Panc1 (cell line): ENCODE measurements at regions not wholly inside any gene's neighbourhood (a gene's known extent, or its start where the extent isn't known, plus 50 kb on each side); places are given as distances from the start of the nearest gene placed in this dataset.

Source experiments
- ATAC-seq: fragments of 200-7000 bp; cut with Tn5 transposase; 2 replicates; pipeline ENCODE4 v1.9.1; 2020; ENCODE audit warnings: mild to moderate bottlenecking, moderate library complexity
- BruUV-seq: library from RNA; stranded (reverse); fragments of 400-500 nt; replicated peaks from 2 replicates; lab custom pipeline; 2021; lab: Mats Ljungman, UMichigan
- CTCF ChIA-PET: fragments of 300-600 bp; sonication (Branson Sonifier 250); formaldehyde crosslinking; loops from one replicate; lab custom pipeline; 2022; ENCODE audit warnings: antibody characterized with exemption; lab: Charles Lee
- POLR2A ChIA-PET: fragments of 300-600 bp; sonication (Branson Sonifier 250); formaldehyde crosslinking; loops from one replicate; lab custom pipeline; 2022; ENCODE audit warnings: antibody characterized with exemption; lab: Charles Lee
- DNase-seq: peaks from one replicate; pipeline ENCODE4 v3.0.0-alpha.2; 2010; ENCODE audit warnings: low read depth, low spot score
- H3K27ac ChIP-seq: 2 replicates; pipeline ENCODE4 v1.5.1; 2011; ENCODE audit warnings: mild to moderate bottlenecking, low read length, inconsistent platforms
- H3K27me3 ChIP-seq: fragments of 200-500 bp; sonication (Bioruptor generic); 2 replicates; pipeline ENCODE4 v1.6.0; 2014; ENCODE audit warnings: low read length, inconsistent platforms; ENCODE audit not compliant: control insufficient read depth, insufficient read depth
- H3K36me3 ChIP-seq: fragments of 200-500 bp; sonication (Bioruptor generic); 2 replicates; pipeline ENCODE4 v1.5.1; 2014; ENCODE audit warnings: inconsistent platforms, mild to moderate bottlenecking, low read length, moderate library complexity; ENCODE audit not compliant: control insufficient read depth, insufficient read depth
- H3K4me1 ChIP-seq: 2 replicates; pipeline ENCODE4 v1.5.1; 2011; ENCODE audit warnings: inconsistent platforms, mild to moderate bottlenecking, low read length, moderate library complexity; ENCODE audit not compliant: control insufficient read depth, insufficient read depth
- H3K4me3 ChIP-seq, 2 experiments: 2 replicates each; pipeline ENCODE4 v1.5.1; 2011 to 2012; ENCODE audit warnings: low read depth in 2 of 2, low read length in 2 of 2, mild to moderate bottlenecking in 2 of 2, inconsistent platforms in 1 of 2, moderate library complexity in 1 of 2
- H3K9me3 ChIP-seq: fragments of 200-500 bp; sonication (Bioruptor generic); 2 replicates; pipeline ENCODE4 v1.5.1; 2014; ENCODE audit warnings: low read depth, mild to moderate bottlenecking, inconsistent platforms, low read length, moderate library complexity; ENCODE audit not compliant: control insufficient read depth, insufficient read depth
- CTCF ChIP-seq: fragments of 450-650 bp; IDR thresholded peaks from 2 replicates; pipeline ENCODE4 v1.5.1; 2017; ENCODE audit warnings: mild to moderate bottlenecking
- POLR2AphosphoS5 ChIP-seq: IDR thresholded peaks from 2 replicates; pipeline ENCODE4 v1.6.1; 2012; ENCODE audit warnings: mild to moderate bottlenecking, low read depth, low read length, moderate library complexity
- REST ChIP-seq, 2 experiments: IDR thresholded peaks; 2 replicates each; pipeline ENCODE4 v1.6.1; 2011 to 2012; ENCODE audit warnings: low read depth in 2 of 2, control low read depth in 1 of 2, low read length in 1 of 2, mild to moderate bottlenecking in 1 of 2, moderate library complexity in 1 of 2; ENCODE audit not compliant: insufficient read depth in 1 of 2
- SIN3A ChIP-seq: IDR thresholded peaks from 2 replicates; pipeline ENCODE4 v1.6.1; 2012; ENCODE audit warnings: low read depth, mild to moderate bottlenecking, low read length, moderate library complexity, borderline replicate concordance; ENCODE audit not compliant: insufficient read depth
- TCF7L2 ChIP-seq: IDR thresholded peaks from 2 replicates; pipeline ENCODE4 v1.6.1; 2011; ENCODE audit warnings: mild to moderate bottlenecking, low read depth, low read length, inconsistent platforms
- in situ Hi-C: cut with HindIII; loops from 2 replicates; pipeline ENCODE4 v1.10.0; 2016; ENCODE audit warnings: low sequenced_read_pairs, low pct_unique_long_range_greater_than_20kb
- intact Hi-C: fragments of 100-400 bp; cut with micrococcal nuclease; formaldehyde crosslinking; loops from one replicate; pipeline ENCODE4 v1.10.0; 2022; ENCODE audit not compliant: unreplicated experiment

- Histone ChIP-seq H3K4me1 (no peaks in the 10 kb centered on the region), H3K9me3 (no peaks in the 10 kb centered on the region), H3K27ac (no peak overlapping the region), H3K27me3 (no peaks in the 10 kb centered on the region), H3K4me3 (no peak overlapping the region), H3K36me3 (no peaks in the 10 kb centered on the region)
- no TSS peak for BruUV-seq
- no peak for ATAC-seq
- in situ Hi-C loops (no loop called here), intact Hi-C loops (no loop called here)
- TF ChIP-seq CTCF (no peak), REST (IDR thresholded peaks at IDR 0.05; ENCODE audit: insufficient read depth in 1 of 2, low read depth in 2 of 2, low read length in 1 of 2) (no peak), TCF7L2 (no peak), SIN3A (no peak), POLR2AphosphoS5 (no peak)
- ChIA-PET CTCF (no interaction called here), POLR2A (no interaction called here)
- DNase-seq = no peak
Observed at GRCh38 chr4:12573716-12574115, 910.4 kb downstream of the RAB28 start.

- POLR2A ChIA-PET = no interaction called here
- DNase-seq = no peak
- intact Hi-C loops = no loop called here
- CTCF ChIA-PET = no interaction called here
- BruUV-seq = no TSS peak
- no peak for ATAC-seq
- H3K36me3 ChIP-seq = no peaks in the 10 kb centered on the region
- no peaks in the 10 kb centered on the region for H3K9me3 ChIP-seq
- H3K27me3 ChIP-seq = no peaks in the 10 kb centered on the region
- TF ChIP-seq REST (IDR thresholded peaks at IDR 0.05; ENCODE audit: insufficient read depth in 1 of 2, low read depth in 2 of 2, low read length in 1 of 2) (no peak), TCF7L2 (no peak), CTCF (no peak), SIN3A (no peak), POLR2AphosphoS5 (no peak)
- H3K4me1 ChIP-seq = no peaks in the 10 kb centered on the region
- no peak overlapping the region for H3K27ac ChIP-seq
- in situ Hi-C loops = no loop called here
- H3K4me3 ChIP-seq = no peak overlapping the region
Observed at GRCh38 chr4:12562476-12563140, 921.5 kb downstream of the RAB28 start.
